ENCODE measurements at regions not wholly inside any gene's neighbourhood (a gene's known extent, or its start where the extent isn't known, plus 50 kb on each side); places are given as distances from the start of the nearest gene placed in this dataset.

GRCh38 chr5:163293836-163294235 is 143.6 kb upstream of the CCNG1 start:
- TF ChIP-seq CTCF (conservative IDR thresholded peaks at IDR 0.05) (no peak), ZFX (IDR thresholded peaks at IDR 0.05) (no peak)

Measured in C4-2B (cell line).